ENCODE measurements at regions not wholly inside any gene's neighbourhood (a gene's known extent, or its start where the extent isn't known, plus 50 kb on each side); places are given as distances from the start of the nearest gene placed in this dataset.

DNA sequence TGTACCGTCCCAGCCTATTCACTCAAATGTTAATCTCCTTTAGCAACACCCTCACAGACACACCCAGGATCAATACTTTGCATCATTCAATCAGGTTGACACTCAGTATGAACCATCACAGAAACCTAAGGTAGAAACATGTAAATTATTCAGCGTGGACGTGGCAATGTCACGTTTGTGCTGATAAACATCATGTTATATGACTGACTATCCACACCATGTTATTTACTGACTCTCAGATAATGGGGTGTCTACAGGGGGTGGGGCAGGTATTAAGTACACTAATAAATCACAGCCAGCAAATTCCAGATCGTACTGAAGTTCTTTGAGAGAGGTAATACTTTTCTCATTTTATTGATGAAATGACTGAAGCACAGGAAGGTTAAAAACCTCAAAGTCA lies 280.0 kb downstream of the C12orf75 start:
- Histone ChIP-seq H3K36me3 (no peaks in the 10 kb centered on the region), H3K4me3 (no peak overlapping the region), H3K27ac (no peak overlapping the region), H3K4me1 (no peaks in the 10 kb centered on the region), H3K9me3 (no peaks in the 10 kb centered on the region), H3K27me3 (no peaks in the 10 kb centered on the region)
- TF ChIP-seq CTCF (IDR thresholded peaks at IDR 0.05), result no peak
- intact Hi-C loops (cut with DNase I), result no loop called here
- DNase-seq (no peak), ATAC-seq (no peak)

GRCh38 chr12:105611340-105611739 lies 280.8 kb downstream of the C12orf75 start:
- H3K4me1 ChIP-seq, result no peaks in the 10 kb centered on the region
- ATAC-seq (no peak), DNase-seq (no peak)
- intact Hi-C loops (cut with DNase I), result no loop called here
- no peaks in the 10 kb centered on the region for H3K27me3 ChIP-seq
- H3K9me3 ChIP-seq, result no peaks in the 10 kb centered on the region
- no peak for TF ChIP-seq CTCF (IDR thresholded peaks at IDR 0.05)
- H3K4me3 ChIP-seq, result no peak overlapping the region
- H3K27ac ChIP-seq, result no peak overlapping the region
- no peaks in the 10 kb centered on the region for H3K36me3 ChIP-seq

GRCh38 chr12:105613269-105613668 lies 282.8 kb downstream of the C12orf75 start:
- no peaks in the 10 kb centered on the region for H3K36me3 ChIP-seq
- H3K27me3 ChIP-seq, result no peaks in the 10 kb centered on the region
- no peaks in the 10 kb centered on the region for H3K4me1 ChIP-seq
- no peak for DNase-seq
- no peak overlapping the region for H3K4me3 ChIP-seq
- intact Hi-C loops (cut with DNase I), result no loop called here
- H3K27ac ChIP-seq, result no peak overlapping the region
- TF ChIP-seq CTCF (IDR thresholded peaks at IDR 0.05), result no peak
- H3K9me3 ChIP-seq, result no peaks in the 10 kb centered on the region
- ATAC-seq, result no peak

- H3K36me3 ChIP-seq, result no peaks in the 10 kb centered on the region
- no peaks in the 10 kb centered on the region for H3K4me1 ChIP-seq
- no peak overlapping the region for H3K4me3 ChIP-seq
- no peaks in the 10 kb centered on the region for H3K27me3 ChIP-seq
- intact Hi-C loops (cut with DNase I), result no loop called here
- ATAC-seq, result no peak
- TF ChIP-seq CTCF (IDR thresholded peaks at IDR 0.05), result no peak
- no peak overlapping the region for H3K27ac ChIP-seq
- no peaks in the 10 kb centered on the region for H3K9me3 ChIP-seq
- no peak for DNase-seq
These were observed 283.4 kb downstream of the C12orf75 start for GRCh38 chr12:105613887-105614286.

GRCh38 chr12:105616971-105617540 lies 286.6 kb downstream of the C12orf75 start:
- DNase-seq (no peak), ATAC-seq (no peak)
- Histone ChIP-seq H3K27ac (no peak overlapping the region), H3K27me3 (no peaks in the 10 kb centered on the region), H3K36me3 (no peaks in the 10 kb centered on the region), H3K9me3 (no peaks in the 10 kb centered on the region), H3K4me1 (no peaks in the 10 kb centered on the region), H3K4me3 (no peak overlapping the region)
- TF ChIP-seq CTCF (IDR thresholded peaks at IDR 0.05), result no peak
- intact Hi-C loops (cut with DNase I), result no loop called here

DNA sequence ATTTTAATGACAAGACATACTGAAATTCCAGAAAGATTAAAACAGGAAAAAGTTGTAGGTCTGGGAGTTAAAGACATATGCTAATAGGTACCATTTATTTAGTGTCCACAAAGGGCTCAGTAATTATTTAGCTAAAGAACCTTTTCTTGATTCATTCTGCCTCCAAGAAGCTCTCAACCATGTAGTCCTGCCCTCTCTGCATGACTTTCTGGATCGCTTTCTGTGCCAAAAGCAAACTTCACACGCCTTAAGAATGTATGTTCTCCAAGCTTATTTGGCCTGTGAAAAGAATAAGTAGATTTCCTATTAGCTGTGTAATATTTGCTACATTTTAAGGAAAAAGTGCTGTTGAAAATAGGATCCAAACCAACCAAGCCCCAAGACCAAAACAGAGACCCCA lies 291.7 kb downstream of the C12orf75 start:
- intact Hi-C loops (cut with DNase I), result no loop called here
- ATAC-seq (no peak), DNase-seq (no peak)
- no peaks in the 10 kb centered on the region for H3K36me3 ChIP-seq
- H3K9me3 ChIP-seq, result no peaks in the 10 kb centered on the region
- H3K4me1 ChIP-seq, result no peaks in the 10 kb centered on the region
- TF ChIP-seq CTCF (IDR thresholded peaks at IDR 0.05), result no peak
- H3K27me3 ChIP-seq, result no peaks in the 10 kb centered on the region
- no peak overlapping the region for H3K27ac ChIP-seq
- H3K4me3 ChIP-seq, result no peak overlapping the region
